ENCODE measurements at regions not wholly inside any gene's neighbourhood (a gene's known extent, or its start where the extent isn't known, plus 50 kb on each side); places are given as distances from the start of the nearest gene placed in this dataset.

- peak; percentile 1 for TF ChIP-seq CTCF (IDR thresholded peaks at IDR 0.05; ENCODE audit: insufficient read depth, missing control alignments)
- FAIRE-seq (no peak), DNase-seq (ENCODE audit: insufficient read length, low spot score) (no peak)
Measured at GRCh38 chr13:42498521-42498920, 75.4 kb upstream of the TNFSF11 start.

Data from D721Med (cell line).